Right atrium auricular region (tissue), 2 donors: ENCODE measurements at regions not wholly inside any gene's neighbourhood (a gene's known extent, or its start where the extent isn't known, plus 50 kb on each side); places are given as distances from the start of the nearest gene placed in this dataset.
A peak's percentile ranks its signal among the peaks of the same experiment; 100 is the strongest.

Source experiments
- DNase-seq: peaks from one replicate; pipeline ENCODE4 v3.0.0-alpha.2; 2019; ENCODE audit warnings: low spot score
- H3K27ac ChIP-seq, 2 donors: fragments of 200-600 bp; sonication (generic); 1 replicate in 1 of 2; 2 replicates in 1 of 2; pipeline ENCODE4 v1.5.1; 2016 to 2019
- H3K27me3 ChIP-seq, 2 donors: fragments of 200-600 bp; sonication (generic); one replicate each; pipeline versions ENCODE4 v1.5.1 to v1.6.0; 2017 to 2019
- H3K36me3 ChIP-seq: fragments of 200-600 bp; sonication (generic); one replicate; pipeline ENCODE4 v1.5.1; 2016
- H3K4me1 ChIP-seq, 2 donors: fragments of 200-600 bp; sonication (generic); one replicate each; pipeline versions ENCODE4 v1.5.1 to v1.6.0; 2017 to 2019
- H3K4me3 ChIP-seq, 2 donors: fragments of 200-600 bp; sonication (generic); 1 replicate in 1 of 2; 2 replicates in 1 of 2; pipeline ENCODE4 v1.5.1; 2017 to 2019; ENCODE audit warnings: mild to moderate bottlenecking in 1 of 2, moderate library complexity in 1 of 2
- H3K9me3 ChIP-seq, 2 donors: fragments of 200-600 bp; sonication (generic); one replicate each; pipeline ENCODE4 v1.5.1; 2019
- TF ChIP-seq, protein P1 (sequence below), 2 donors: fragments of 200-600 bp; sonication (generic); IDR thresholded peaks; one replicate each; pipeline ENCODE4 v1.5.1; 2019; ENCODE audit warnings: antibody characterized with exemption in 2 of 2

- H3K36me3 ChIP-seq = no peaks in the 10 kb centered on the region
- no peak overlapping the region for H3K27ac ChIP-seq
- H3K9me3 ChIP-seq = no peaks in the 10 kb centered on the region
- H3K27me3 ChIP-seq = no peaks in the 10 kb centered on the region
- TF ChIP-seq, protein P1, sequence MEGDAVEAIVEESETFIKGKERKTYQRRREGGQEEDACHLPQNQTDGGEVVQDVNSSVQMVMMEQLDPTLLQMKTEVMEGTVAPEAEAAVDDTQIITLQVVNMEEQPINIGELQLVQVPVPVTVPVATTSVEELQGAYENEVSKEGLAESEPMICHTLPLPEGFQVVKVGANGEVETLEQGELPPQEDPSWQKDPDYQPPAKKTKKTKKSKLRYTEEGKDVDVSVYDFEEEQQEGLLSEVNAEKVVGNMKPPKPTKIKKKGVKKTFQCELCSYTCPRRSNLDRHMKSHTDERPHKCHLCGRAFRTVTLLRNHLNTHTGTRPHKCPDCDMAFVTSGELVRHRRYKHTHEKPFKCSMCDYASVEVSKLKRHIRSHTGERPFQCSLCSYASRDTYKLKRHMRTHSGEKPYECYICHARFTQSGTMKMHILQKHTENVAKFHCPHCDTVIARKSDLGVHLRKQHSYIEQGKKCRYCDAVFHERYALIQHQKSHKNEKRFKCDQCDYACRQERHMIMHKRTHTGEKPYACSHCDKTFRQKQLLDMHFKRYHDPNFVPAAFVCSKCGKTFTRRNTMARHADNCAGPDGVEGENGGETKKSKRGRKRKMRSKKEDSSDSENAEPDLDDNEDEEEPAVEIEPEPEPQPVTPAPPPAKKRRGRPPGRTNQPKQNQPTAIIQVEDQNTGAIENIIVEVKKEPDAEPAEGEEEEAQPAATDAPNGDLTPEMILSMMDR (IDR thresholded peaks at IDR 0.05) = no peak
- DNase-seq = no peak
- peaks cover 0 to 3% of the 10 kb centered on the region in 2 donors for H3K4me1 ChIP-seq
- H3K4me3 ChIP-seq = no peak overlapping the region
Measured at GRCh38 chr2:129884221-129884786, 95.2 kb upstream of the RAB6C start.

- TF ChIP-seq, protein P1 (IDR thresholded peaks at IDR 0.05) = peak in 1 of 2 donors; percentile 27
- no peak for DNase-seq
- no peaks in the 10 kb centered on the region for H3K36me3 ChIP-seq
- no peaks in the 10 kb centered on the region for H3K9me3 ChIP-seq
- H3K27me3 ChIP-seq = no peaks in the 10 kb centered on the region
- no peak overlapping the region for H3K27ac ChIP-seq
- no peak overlapping the region for H3K4me3 ChIP-seq
- H3K4me1 ChIP-seq = peaks cover 0 to 3% of the 10 kb centered on the region in 2 donors
Measured at GRCh38 chr2:129885735-129886134, 93.7 kb upstream of the RAB6C start.

DNA sequence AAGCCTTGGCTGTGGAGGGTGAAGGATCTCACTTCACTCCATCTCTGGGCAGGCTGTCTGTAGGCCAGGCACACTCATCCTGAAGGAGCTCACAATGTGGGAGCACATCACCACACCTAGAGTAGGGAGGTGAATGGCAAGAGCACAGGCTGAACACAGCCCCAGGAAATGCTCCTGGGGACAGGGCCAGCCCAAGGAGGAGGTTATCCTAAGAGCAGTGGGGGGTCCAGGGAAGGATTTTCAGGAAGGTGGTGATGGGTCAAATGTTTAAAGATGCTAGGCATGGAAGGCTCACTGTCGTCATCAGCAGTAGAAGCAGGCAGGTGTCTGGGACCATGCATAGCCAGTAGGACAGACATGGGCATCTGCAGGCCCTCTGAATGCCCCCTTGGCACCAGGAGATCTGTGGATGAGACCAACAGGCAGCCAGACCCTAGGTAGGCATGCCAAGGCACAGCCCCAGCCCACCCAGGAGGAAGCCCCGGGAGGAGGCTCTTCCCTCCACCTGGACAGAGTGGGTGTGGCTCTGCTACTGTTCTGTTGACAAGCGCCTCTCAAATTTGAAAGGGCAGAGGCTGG, 91.7 kb upstream of the RAB6C start:
- H3K36me3 ChIP-seq = no peaks in the 10 kb centered on the region
- H3K27ac ChIP-seq = no peak overlapping the region
- TF ChIP-seq, protein P1 (IDR thresholded peaks at IDR 0.05) = no peak
- H3K27me3 ChIP-seq = no peaks in the 10 kb centered on the region
- no peak overlapping the region for H3K4me3 ChIP-seq
- DNase-seq = no peak
- peaks cover 0 to 3% of the 10 kb centered on the region in 2 donors for H3K4me1 ChIP-seq
- H3K9me3 ChIP-seq = no peaks in the 10 kb centered on the region

DNA sequence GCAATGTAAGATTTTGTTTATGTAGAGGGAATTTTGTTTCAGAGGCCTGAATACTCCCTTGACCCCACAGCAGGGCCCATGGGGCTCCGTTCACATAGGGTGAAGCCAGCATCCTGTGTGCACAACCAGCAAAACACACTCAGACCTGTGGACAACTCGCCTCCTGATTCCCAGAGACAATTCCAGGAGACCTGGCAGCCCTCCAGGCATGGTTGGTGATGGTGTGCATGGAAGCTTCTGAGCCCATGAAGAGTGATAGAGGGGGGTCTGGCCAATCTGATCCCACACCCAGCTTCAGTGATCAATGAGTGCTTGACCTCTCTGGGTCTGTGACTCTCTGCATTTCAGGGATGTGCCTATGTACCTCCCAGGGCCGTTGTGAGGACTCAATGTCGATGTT, 91.0 kb upstream of the RAB6C start:
- Histone ChIP-seq H3K4me1 (peaks cover 0 to 3% of the 10 kb centered on the region in 2 donors), H3K27ac (no peak overlapping the region), H3K36me3 (no peaks in the 10 kb centered on the region), H3K4me3 (no peak overlapping the region), H3K27me3 (no peaks in the 10 kb centered on the region), H3K9me3 (no peaks in the 10 kb centered on the region)
- no peak for DNase-seq
- TF ChIP-seq, protein P1 (IDR thresholded peaks at IDR 0.05) = no peak

DNA sequence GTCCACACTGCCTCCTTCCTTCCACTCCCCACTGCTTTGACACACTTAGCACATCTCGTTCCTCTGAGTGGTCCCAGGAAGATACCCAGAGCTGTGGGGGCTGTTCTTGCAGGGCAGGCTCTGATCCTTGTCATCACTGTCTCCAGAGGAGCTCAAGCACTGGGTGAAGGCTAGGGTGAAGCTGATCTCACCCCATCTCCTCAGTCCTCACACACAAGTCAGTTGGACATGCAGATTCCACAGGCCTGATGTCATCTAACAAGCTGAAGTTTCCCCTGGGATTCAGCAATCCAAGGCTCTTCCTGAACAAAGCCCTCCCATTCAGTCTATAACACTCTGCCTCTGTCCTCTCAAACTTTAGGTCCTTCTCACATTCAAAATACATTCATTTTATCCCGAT, 90.6 kb upstream of the RAB6C start:
- no peak overlapping the region for H3K4me3 ChIP-seq
- peaks cover 0 to 3% of the 10 kb centered on the region in 2 donors for H3K4me1 ChIP-seq
- DNase-seq = no peak
- no peaks in the 10 kb centered on the region for H3K36me3 ChIP-seq
- no peak overlapping the region for H3K27ac ChIP-seq
- no peaks in the 10 kb centered on the region for H3K27me3 ChIP-seq
- no peaks in the 10 kb centered on the region for H3K9me3 ChIP-seq
- TF ChIP-seq, protein P1 (IDR thresholded peaks at IDR 0.05) = no peak
